Endothelial cell of umbilical vein (primary cell): ENCODE measurements at regions not wholly inside any gene's neighbourhood (a gene's known extent, or its start where the extent isn't known, plus 50 kb on each side); places are given as distances from the start of the nearest gene placed in this dataset.

Experiments
- CTCF ChIP-seq, 2 donors: IDR thresholded peaks; 1 replicate in 1 of 2; 2 replicates in 1 of 2; pipeline ENCODE4 v1.5.1; 2011; ENCODE audit warnings: low read length in 2 of 2, mild to moderate bottlenecking in 2 of 2, moderate library complexity in 2 of 2, control low read depth in 1 of 2, inconsistent platforms in 1 of 2, low read depth in 1 of 2; ENCODE audit not compliant: insufficient read depth in 1 of 2; ENCODE audit errors: extremely low read depth in 1 of 2
- EZH2 ChIP-seq: IDR thresholded peaks from 2 replicates; pipeline ENCODE4 v1.6.1; 2012; ENCODE audit warnings: borderline replicate concordance, low read depth, mild to moderate bottlenecking, moderate library complexity, low read length, inconsistent platforms; ENCODE audit not compliant: severe bottlenecking
- FOS ChIP-seq: IDR thresholded peaks from 2 replicates; pipeline ENCODE4 v1.6.1; 2011; ENCODE audit warnings: mild to moderate bottlenecking, low read length, moderate library complexity, borderline replicate concordance; ENCODE audit not compliant: insufficient read depth
- GATA2 ChIP-seq: IDR thresholded peaks from 2 replicates; pipeline ENCODE4 v1.7.0; 2011; ENCODE audit warnings: low read depth, mild to moderate bottlenecking, moderate library complexity, mixed read lengths, low read length; ENCODE audit not compliant: insufficient read length, insufficient read depth
- JUN ChIP-seq: IDR thresholded peaks from 2 replicates; pipeline ENCODE4 v1.6.1; 2011; ENCODE audit warnings: borderline replicate concordance, low read depth; ENCODE audit not compliant: insufficient read length, insufficient read depth
- MAX ChIP-seq: IDR thresholded peaks from 2 replicates; pipeline ENCODE4 v1.6.1; 2011; ENCODE audit not compliant: insufficient read depth, insufficient read length
- MYC ChIP-seq: IDR thresholded peaks from one replicate; pipeline ENCODE4 v1.6.1; 2011; ENCODE audit warnings: mild to moderate bottlenecking, low read depth, low read length
- POLR2A ChIP-seq: IDR thresholded peaks from 2 replicates; pipeline ENCODE4 v1.6.1; 2012; ENCODE audit warnings: low read depth, mild to moderate bottlenecking, control low read depth, low read length

DNA sequence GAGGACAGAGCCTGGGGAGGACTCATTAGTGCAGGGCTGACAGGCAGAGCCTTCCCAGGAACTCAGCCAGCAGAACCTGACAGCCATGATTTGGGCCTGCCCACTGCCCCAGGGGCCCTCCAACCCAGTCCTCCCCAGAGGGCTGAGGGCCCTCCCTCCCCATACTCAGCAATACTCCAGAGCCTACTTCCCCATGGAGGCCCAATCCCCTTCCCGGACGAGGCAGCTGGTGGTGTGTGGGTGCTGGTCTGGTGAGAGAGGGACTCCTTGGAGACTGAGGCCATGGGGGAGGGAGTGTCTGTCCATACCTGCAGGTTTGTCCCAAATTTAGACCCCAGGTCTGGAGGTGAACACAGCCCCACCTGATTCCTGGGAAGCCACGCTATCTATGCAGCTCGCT is 120.9 kb upstream of the MLN start:
- TF ChIP-seq EZH2 = no peak
- TF ChIP-seq POLR2A = no peak
- TF ChIP-seq CTCF (IDR thresholded peaks at IDR 0.05; ENCODE audit: extremely low read depth in 1 of 2, insufficient read depth in 1 of 2, low read depth in 1 of 2, low read length in 2 of 2) = no peak
- no peak for TF ChIP-seq JUN
- TF ChIP-seq MAX = no peak
- TF ChIP-seq FOS = no peak
- no peak for TF ChIP-seq GATA2
- no peak for TF ChIP-seq MYC
